ENCODE measurements at regions not wholly inside any gene's neighbourhood (a gene's known extent, or its start where the extent isn't known, plus 50 kb on each side); places are given as distances from the start of the nearest gene placed in this dataset.

GRCh38 chr22:48594757-48595510 is 1232.7 kb downstream of the BRD1 start:
- DNase-seq, result no peak
- no peaks in the 10 kb centered on the region for H3K4me1 Mint-ChIP-seq
- no peak overlapping the region for H3K4me3 Mint-ChIP-seq
- H3K9me3 Mint-ChIP-seq, result peaks cover 1 to 4% of the 10 kb centered on the region in 2 donors
- H3K27ac Mint-ChIP-seq, result no peak overlapping the region
- H3K27me3 Mint-ChIP-seq, result no peaks in the 10 kb centered on the region
- no peak for ATAC-seq

GRCh38 chr22:48594016-48594756 is 1233.5 kb downstream of the BRD1 start:
- no peak overlapping the region for H3K4me3 Mint-ChIP-seq
- DNase-seq, result no peak
- no peak overlapping the region for H3K27ac Mint-ChIP-seq
- no peaks in the 10 kb centered on the region for H3K9me3 Mint-ChIP-seq
- no peak for ATAC-seq
- H3K27me3 Mint-ChIP-seq, result no peaks in the 10 kb centered on the region
- no peaks in the 10 kb centered on the region for H3K4me1 Mint-ChIP-seq

DNA sequence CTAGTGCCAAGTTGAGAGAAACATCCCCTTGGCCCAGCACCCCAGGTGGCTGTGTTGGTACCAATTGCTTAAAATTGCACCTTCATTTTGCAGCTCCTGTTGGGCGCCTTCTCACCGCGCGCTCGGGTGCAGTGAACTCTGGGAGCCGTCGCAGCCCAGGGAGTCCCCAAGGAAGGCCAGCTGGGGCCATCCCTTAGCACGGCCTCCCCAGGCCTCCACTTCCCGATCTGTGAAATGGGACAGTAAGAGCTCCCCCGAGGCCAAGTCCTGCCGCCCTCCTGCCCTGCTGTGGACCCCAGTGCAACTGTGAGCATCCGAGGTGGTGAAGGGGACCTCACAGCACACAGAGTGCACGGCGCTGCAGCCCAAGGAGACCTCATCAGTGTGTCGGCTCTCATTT is 1234.1 kb downstream of the BRD1 start:
- H3K4me1 Mint-ChIP-seq, result no peaks in the 10 kb centered on the region
- no peaks in the 10 kb centered on the region for H3K27me3 Mint-ChIP-seq
- no peak overlapping the region for H3K4me3 Mint-ChIP-seq
- ATAC-seq (no peak), DNase-seq (no peak)
- no peaks in the 10 kb centered on the region for H3K9me3 Mint-ChIP-seq
- no peak overlapping the region for H3K27ac Mint-ChIP-seq

DNA sequence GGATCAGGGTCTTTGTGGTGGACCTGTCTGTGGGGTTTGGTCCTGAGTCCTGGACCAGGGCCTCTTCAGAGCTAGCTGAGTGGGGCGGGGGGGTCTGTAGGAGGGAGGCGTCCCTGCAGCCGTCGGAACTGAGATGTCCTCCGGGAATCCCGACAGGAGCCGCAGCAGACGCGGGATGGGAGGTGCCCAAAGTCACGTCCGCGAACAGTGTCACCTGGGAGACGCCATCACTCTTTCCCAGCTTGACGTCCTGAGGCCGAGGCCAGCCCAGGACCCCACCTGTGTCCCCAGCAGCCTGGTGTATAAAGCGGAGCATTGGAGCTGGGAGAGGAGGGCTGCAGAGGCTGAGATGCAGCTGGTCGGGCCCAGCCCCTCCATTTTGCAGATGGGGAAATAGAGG is 1234.7 kb downstream of the BRD1 start:
- Mint-ChIP-seq H3K27ac (no peak overlapping the region), H3K9me3 (no peaks in the 10 kb centered on the region), H3K27me3 (no peaks in the 10 kb centered on the region), H3K4me1 (no peaks in the 10 kb centered on the region), H3K4me3 (no peak overlapping the region)
- DNase-seq (no peak), ATAC-seq (no peak)

- Mint-ChIP-seq H3K4me3 (no peak overlapping the region), H3K9me3 (no peaks in the 10 kb centered on the region), H3K27me3 (no peaks in the 10 kb centered on the region), H3K4me1 (no peaks in the 10 kb centered on the region), H3K27ac (no peak overlapping the region)
- no peak for DNase-seq
- no peak for ATAC-seq
Observed at GRCh38 chr22:48592488-48592887, 1235.2 kb downstream of the BRD1 start.

- no peaks in the 10 kb centered on the region for H3K27me3 Mint-ChIP-seq
- H3K9me3 Mint-ChIP-seq, result no peaks in the 10 kb centered on the region
- no peak overlapping the region for H3K4me3 Mint-ChIP-seq
- H3K27ac Mint-ChIP-seq, result no peak overlapping the region
- DNase-seq (no peak), ATAC-seq (no peak)
- H3K4me1 Mint-ChIP-seq, result no peaks in the 10 kb centered on the region
Observed at GRCh38 chr22:48592066-48592345, 1235.7 kb downstream of the BRD1 start.

- no peak overlapping the region for H3K27ac Mint-ChIP-seq
- no peaks in the 10 kb centered on the region for H3K27me3 Mint-ChIP-seq
- ATAC-seq (no peak), DNase-seq (no peak)
- H3K9me3 Mint-ChIP-seq, result no peaks in the 10 kb centered on the region
- H3K4me1 Mint-ChIP-seq, result no peaks in the 10 kb centered on the region
- H3K4me3 Mint-ChIP-seq, result no peak overlapping the region
Observed at GRCh38 chr22:48591286-48592065, 1236.2 kb downstream of the BRD1 start.

- DNase-seq (no peak), ATAC-seq (no peak)
- H3K27ac Mint-ChIP-seq, result no peak overlapping the region
- no peak overlapping the region for H3K4me3 Mint-ChIP-seq
- H3K27me3 Mint-ChIP-seq, result no peaks in the 10 kb centered on the region
- H3K9me3 Mint-ChIP-seq, result no peaks in the 10 kb centered on the region
- no peaks in the 10 kb centered on the region for H3K4me1 Mint-ChIP-seq
Observed at GRCh38 chr22:48589901-48590300, 1237.8 kb downstream of the BRD1 start.

DNA sequence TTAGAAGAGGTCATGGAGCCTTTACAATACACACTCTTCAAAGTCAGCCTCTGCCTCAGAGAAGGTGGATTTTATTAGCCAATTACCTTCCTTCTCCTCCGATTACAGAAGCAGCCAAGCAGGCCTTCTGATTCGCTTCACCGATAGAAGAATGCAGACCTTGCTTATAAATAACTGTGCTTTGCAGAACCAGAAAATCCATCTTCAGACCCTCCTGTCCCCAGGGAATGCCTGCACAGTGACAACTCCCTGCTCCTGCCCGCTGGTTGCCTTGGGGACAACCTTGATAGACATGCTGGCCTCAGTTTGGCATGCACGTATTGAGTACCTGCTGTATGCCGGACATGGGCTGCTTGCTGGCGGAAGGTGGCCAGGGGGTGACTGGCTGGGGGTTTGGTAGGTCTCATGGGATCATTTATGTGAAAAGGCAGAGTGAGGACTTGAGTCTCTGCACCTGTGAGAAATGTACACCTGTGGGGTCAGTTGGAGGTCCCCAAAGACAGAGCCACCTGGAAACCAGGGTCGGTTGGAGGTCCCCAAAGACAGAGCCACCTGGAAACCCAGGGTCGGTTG is 1238.7 kb downstream of the BRD1 start:
- H3K4me3 Mint-ChIP-seq, result no peak overlapping the region
- no peak overlapping the region for H3K27ac Mint-ChIP-seq
- ATAC-seq, result no peak
- DNase-seq, result no peak
- H3K27me3 Mint-ChIP-seq, result no peaks in the 10 kb centered on the region
- H3K9me3 Mint-ChIP-seq, result no peaks in the 10 kb centered on the region
- H3K4me1 Mint-ChIP-seq, result no peaks in the 10 kb centered on the region

- H3K9me3 Mint-ChIP-seq, result no peaks in the 10 kb centered on the region
Observed at GRCh38 chr22:48588151-48588877, 1239.4 kb downstream of the BRD1 start.

DNA sequence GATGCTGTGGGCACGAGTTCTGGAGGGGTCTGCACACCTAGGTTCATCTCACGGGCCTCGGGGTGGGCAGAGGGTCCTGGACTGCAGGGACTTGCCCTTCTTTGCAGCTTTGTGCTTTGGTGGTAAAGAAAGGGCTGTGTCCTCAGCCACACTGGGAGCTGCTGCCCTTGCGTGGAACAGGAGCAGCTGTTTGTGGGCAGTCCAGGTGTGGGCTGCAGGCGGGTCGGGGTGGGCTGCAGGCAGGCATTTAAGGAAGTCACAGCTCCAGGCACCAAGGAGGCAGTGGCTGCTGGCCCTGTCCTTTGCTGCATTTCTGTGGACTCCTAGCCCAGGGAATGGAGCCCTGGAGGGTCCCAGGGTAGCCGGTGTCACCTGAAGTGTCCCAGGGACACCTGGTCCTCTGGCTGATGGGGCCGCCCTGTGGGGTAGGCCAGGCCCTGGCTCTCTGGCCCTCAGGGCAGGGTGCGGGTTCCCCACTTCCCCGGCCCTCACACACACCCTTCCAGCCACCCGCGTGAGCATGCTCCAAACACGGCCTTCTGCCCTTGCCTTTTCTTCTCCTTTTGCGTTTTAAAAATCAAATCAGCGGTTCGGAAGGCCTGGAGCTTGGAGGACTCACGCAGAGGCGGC is 1240.3 kb downstream of the BRD1 start:
- Mint-ChIP-seq H3K4me1 (no peaks in the 10 kb centered on the region), H3K4me3 (no peak overlapping the region), H3K27me3 (no peaks in the 10 kb centered on the region), H3K9me3 (no peaks in the 10 kb centered on the region), H3K27ac (no peak overlapping the region)
- DNase-seq (no peak), ATAC-seq (no peak)

More at GRCh38 chr22:48588151-48588877, 1239.4 kb downstream of the BRD1 start:
- no peak overlapping the region for H3K27ac Mint-ChIP-seq
- no peak overlapping the region for H3K4me3 Mint-ChIP-seq
- ATAC-seq, result no peak
- no peak for DNase-seq
- H3K4me1 Mint-ChIP-seq, result no peaks in the 10 kb centered on the region
- no peaks in the 10 kb centered on the region for H3K27me3 Mint-ChIP-seq

GRCh38 chr22:48586799-48587185 is 1240.9 kb downstream of the BRD1 start:
- Mint-ChIP-seq H3K4me3 (no peak overlapping the region), H3K9me3 (no peaks in the 10 kb centered on the region), H3K27ac (no peak overlapping the region), H3K4me1 (no peaks in the 10 kb centered on the region), H3K27me3 (no peaks in the 10 kb centered on the region)
- ATAC-seq (no peak), DNase-seq (no peak)

DNA sequence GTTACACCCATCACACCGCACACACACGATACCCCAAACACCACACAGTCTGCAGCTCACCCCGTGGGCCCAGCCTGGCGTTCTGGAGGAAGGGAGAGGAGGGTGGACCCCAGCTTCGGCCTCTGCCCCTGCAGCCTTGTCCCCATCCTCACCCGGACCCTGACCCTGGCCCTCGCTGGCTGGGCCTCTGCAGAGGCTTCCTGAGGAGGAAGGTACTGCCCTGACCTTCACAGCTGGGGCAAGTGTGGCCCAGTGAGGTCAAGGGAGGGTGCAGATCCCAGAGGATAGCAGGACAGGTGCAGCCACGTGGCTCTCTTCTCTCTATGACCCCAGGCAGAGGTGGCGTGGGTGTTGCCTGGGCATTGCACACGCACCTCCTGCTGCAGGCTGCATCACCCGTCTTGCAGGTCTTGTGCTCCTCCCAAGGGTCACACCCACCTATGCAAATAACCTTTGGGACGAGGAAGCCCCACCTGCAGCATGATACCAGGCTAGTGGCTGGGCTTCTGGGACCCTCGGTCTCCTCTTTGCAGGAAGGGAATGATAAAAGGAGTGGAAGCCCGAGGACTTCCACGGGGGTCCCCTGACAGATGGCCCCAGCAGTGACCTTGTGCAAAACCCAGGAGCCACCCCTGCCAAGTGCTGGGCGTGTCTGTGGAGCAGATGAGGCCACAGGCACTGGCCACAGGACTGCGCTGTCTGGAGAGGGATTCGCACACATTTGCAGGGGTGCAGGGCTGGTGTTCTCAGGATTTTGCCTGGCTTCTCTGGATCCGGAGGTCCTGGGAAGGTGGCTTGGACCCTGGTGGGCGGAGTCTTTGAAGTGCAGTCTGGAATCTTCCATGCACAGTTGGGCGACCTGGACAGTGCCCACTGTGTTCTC is 1241.5 kb downstream of the BRD1 start:
- H3K27me3 Mint-ChIP-seq, result no peaks in the 10 kb centered on the region

DNA sequence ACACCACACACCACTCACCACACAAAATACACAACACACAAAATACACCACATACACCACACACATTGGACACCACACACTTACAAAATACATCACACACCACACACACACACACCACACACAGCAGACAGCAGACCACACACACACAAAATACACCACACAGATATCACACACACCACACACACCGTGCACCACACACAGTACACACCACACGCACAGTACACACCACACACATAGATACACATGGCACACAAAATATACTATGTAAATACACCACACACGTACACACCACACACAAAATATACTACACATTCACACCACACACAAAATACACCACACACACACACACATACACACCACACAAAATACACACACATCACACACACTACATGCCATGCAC is 1243.5 kb downstream of the BRD1 start:
- Mint-ChIP-seq H3K4me3 (no peak overlapping the region), H3K4me1 (no peaks in the 10 kb centered on the region), H3K27me3 (peaks cover 3% of the 10 kb centered on the region), H3K9me3 (no peaks in the 10 kb centered on the region), H3K27ac (no peak overlapping the region)
- no peak for ATAC-seq
- no peak for DNase-seq

More for the DNA sequence above, 1241.5 kb downstream of the BRD1 start:
- no peak for ATAC-seq
- H3K27ac Mint-ChIP-seq, result no peak overlapping the region
- no peak for DNase-seq
- no peaks in the 10 kb centered on the region for H3K9me3 Mint-ChIP-seq
- no peaks in the 10 kb centered on the region for H3K4me1 Mint-ChIP-seq
- H3K4me3 Mint-ChIP-seq, result no peak overlapping the region

All from stimulated activated naive CD8-positive, alpha-beta T cell treated with anti-CD3 and anti-CD28 coated beads, Interleukin-15, amount 100 ng/mL, for 72 hours (primary cell).